Cardiac muscle cell (in vitro differentiated cells and primary cell): ENCODE measurements at regions not wholly inside any gene's neighbourhood (a gene's known extent, or its start where the extent isn't known, plus 50 kb on each side); places are given as distances from the start of the nearest gene placed in this dataset.

Experiments
- DNase-seq, 2 donors: peaks; one replicate each; pipeline versions ENCODE4 v3.0.0 to v3.0.0-alpha.2; 2010 to 2017; ENCODE audit warnings: low read depth in 1 of 2, low spot score in 1 of 2
- H3K27ac ChIP-seq: fragments of 200-600 bp; sonication (generic); 2 replicates; pipeline ENCODE4 v1.5.1; 2016
- H3K27me3 ChIP-seq: fragments of 200-600 bp; sonication (generic); 2 replicates; pipeline ENCODE4 v1.6.0; 2016; ENCODE audit warnings: control low read depth
- H3K36me3 ChIP-seq: fragments of 200-600 bp; sonication (generic); 2 replicates; pipeline ENCODE4 v1.5.1; 2016; ENCODE audit warnings: control low read depth
- H3K4me1 ChIP-seq: fragments of 200-600 bp; sonication (generic); 2 replicates; pipeline ENCODE4 v1.8.1; 2017; ENCODE audit warnings: low read depth, mild to moderate bottlenecking, mixed run types
- H3K4me3 ChIP-seq: fragments of 200-600 bp; sonication (generic); 2 replicates; pipeline ENCODE4 v1.5.1; 2016; ENCODE audit warnings: mild to moderate bottlenecking
- H3K9me3 ChIP-seq: fragments of 200-600 bp; sonication (generic); 2 replicates; pipeline ENCODE4 v1.5.1; 2017; ENCODE audit warnings: low read depth, mild to moderate bottlenecking, control low read depth
- CTCF ChIP-seq: IDR thresholded peaks from 2 replicates; pipeline ENCODE4 v1.5.1; 2012; ENCODE audit warnings: low read depth, mild to moderate bottlenecking, low read length

DNA sequence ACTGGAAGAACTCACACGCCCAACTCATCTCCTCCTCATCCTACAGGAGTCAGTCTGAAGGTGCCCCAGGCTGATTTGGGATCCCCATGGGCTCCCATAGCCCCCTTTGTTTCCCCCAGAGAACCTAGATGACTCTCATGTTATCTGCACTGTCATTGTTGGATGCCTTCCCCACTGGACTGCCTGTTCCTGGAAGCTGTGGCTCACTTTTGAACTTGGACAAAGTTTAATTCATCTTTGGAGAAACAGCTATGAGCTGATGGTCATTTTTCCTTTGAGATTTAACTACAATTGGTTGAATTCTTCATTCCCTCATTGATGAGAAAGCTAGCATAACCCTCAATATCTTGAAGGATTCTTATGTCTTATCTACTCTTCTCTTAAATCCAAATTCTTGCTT is 186.6 kb downstream of the SALL1 start:
- Histone ChIP-seq H3K36me3 (no peaks in the 10 kb centered on the region), H3K4me1 (no peaks in the 10 kb centered on the region), H3K9me3 (no peaks in the 10 kb centered on the region), H3K27me3 (no peaks in the 10 kb centered on the region), H3K27ac (no peak overlapping the region), H3K4me3 (no peak overlapping the region)
- DNase-seq = no peak
- TF ChIP-seq CTCF = no peak

- H3K27ac ChIP-seq = no peak overlapping the region
- H3K36me3 ChIP-seq = no peaks in the 10 kb centered on the region
- H3K4me1 ChIP-seq = no peaks in the 10 kb centered on the region
- H3K27me3 ChIP-seq = no peaks in the 10 kb centered on the region
- no peak for TF ChIP-seq CTCF
- H3K9me3 ChIP-seq = no peaks in the 10 kb centered on the region
- H3K4me3 ChIP-seq = no peak overlapping the region
- no peak for DNase-seq
Observed at GRCh38 chr16:50961952-50962351, 189.1 kb downstream of the SALL1 start.

DNA sequence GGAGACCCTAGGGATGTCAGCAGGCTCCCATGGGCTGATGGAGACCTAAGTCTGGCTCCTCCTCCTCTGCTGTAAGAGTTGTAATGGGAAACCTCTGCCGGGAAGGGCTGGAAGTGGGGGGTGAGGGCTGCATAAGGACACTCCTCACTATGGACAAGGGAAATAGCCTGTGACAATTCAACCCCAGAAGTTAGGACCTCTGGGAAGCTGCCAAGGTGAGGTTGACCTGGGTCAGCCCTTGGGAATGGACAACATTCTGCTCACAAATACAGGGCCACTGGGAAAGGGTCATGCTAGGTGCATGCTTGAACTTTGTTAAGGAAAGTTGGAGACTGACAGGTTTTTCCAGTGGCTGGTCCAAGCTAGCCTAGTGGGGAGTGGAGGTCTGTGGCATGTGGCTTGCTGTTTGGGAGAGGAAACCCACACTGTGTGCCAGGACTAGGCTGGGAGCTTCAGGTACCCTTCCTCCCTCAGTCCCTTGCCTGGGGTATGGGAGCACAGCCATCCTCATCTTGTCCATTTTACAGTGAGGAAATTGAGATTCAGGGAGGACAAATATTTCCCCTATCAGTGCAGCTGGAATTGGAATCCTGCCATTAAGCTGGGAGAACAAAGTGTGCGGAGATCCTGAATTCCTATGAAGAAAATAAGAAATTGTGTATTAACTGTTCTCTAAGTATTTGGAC is 190.4 kb downstream of the SALL1 start:
- no peaks in the 10 kb centered on the region for H3K36me3 ChIP-seq
- no peak for TF ChIP-seq CTCF
- peak in 1 of 2 donors; percentile 41 for DNase-seq
- H3K27ac ChIP-seq = no peak overlapping the region
- H3K4me3 ChIP-seq = no peak overlapping the region
- no peaks in the 10 kb centered on the region for H3K27me3 ChIP-seq
- no peaks in the 10 kb centered on the region for H3K4me1 ChIP-seq
- H3K9me3 ChIP-seq = no peaks in the 10 kb centered on the region

DNA sequence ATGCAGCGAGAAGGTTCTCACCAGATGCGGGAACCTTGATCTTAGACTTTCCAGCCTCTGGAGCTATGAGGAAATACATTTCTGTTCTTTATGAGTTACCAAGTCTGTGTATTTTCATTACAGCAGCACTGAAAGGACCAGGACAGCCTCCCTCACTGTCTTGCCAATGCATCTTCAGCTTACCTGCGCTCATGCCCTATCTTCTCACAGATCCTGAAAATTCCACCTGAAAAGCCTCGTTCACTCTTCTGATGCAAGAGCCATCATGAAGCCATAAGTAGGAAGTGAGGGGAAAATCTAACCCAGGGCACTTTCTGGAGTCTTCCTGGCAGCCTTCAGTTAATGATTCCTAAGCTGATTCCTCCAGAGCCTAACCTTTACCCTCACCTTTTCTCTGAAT is 194.0 kb downstream of the SALL1 start:
- Histone ChIP-seq H3K4me1 (no peaks in the 10 kb centered on the region), H3K27ac (no peak overlapping the region), H3K27me3 (no peaks in the 10 kb centered on the region), H3K4me3 (no peak overlapping the region), H3K9me3 (no peaks in the 10 kb centered on the region), H3K36me3 (no peaks in the 10 kb centered on the region)
- DNase-seq = no peak
- no peak for TF ChIP-seq CTCF

DNA sequence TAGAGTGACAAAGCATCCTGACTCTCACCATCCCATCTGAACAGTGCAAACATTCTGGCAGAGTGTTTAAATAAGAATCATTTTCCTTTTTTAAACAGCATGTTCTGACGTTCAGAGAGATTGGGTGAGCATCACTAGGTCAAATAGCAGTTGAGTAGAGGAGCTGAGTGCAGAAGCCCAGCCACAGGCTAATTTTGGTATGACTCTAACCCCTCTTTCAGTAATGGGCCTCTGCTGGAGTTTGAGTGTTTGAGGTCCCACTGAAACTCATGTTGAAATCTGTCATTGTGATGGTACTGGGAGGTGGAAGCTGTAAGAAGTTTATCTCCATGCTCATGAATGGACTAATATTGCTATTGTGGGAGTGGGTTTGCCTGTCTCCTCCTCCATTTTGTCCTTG is 194.4 kb downstream of the SALL1 start:
- Histone ChIP-seq H3K36me3 (no peaks in the 10 kb centered on the region), H3K27me3 (no peaks in the 10 kb centered on the region), H3K27ac (no peak overlapping the region), H3K9me3 (no peaks in the 10 kb centered on the region), H3K4me3 (no peak overlapping the region), H3K4me1 (no peaks in the 10 kb centered on the region)
- no peak for TF ChIP-seq CTCF
- DNase-seq = no peak

- H3K27ac ChIP-seq = no peak overlapping the region
- TF ChIP-seq CTCF = no peak
Observed at GRCh38 chr16:50955311-50955710, 195.8 kb downstream of the SALL1 start.

More at GRCh38 chr16:50955311-50955710, 195.8 kb downstream of the SALL1 start:
- DNase-seq = no peak
- Histone ChIP-seq H3K36me3 (no peaks in the 10 kb centered on the region), H3K9me3 (no peaks in the 10 kb centered on the region), H3K4me3 (no peak overlapping the region), H3K4me1 (no peaks in the 10 kb centered on the region), H3K27me3 (no peaks in the 10 kb centered on the region)
